Fibroblast of the aortic adventitia (primary cell): ENCODE measurements at regions not wholly inside any gene's neighbourhood (a gene's known extent, or its start where the extent isn't known, plus 50 kb on each side); places are given as distances from the start of the nearest gene placed in this dataset.

Source experiments
- DNase-seq: peaks from one replicate; pipeline ENCODE4 v3.0.0-alpha.2; 2010; ENCODE audit warnings: low read depth
- H3K4me3 ChIP-seq: 2 replicates; pipeline ENCODE4 v1.5.1; 2011; ENCODE audit warnings: low read depth, mild to moderate bottlenecking, control low read depth, low read length, moderate library complexity
- CTCF ChIP-seq: IDR thresholded peaks from 2 replicates; pipeline ENCODE4 v1.5.1; 2011; ENCODE audit warnings: mild to moderate bottlenecking, low read length, control low read depth, inconsistent platforms; ENCODE audit not compliant: insufficient read depth

- TF ChIP-seq CTCF = no peak
- no peak for DNase-seq
- no peak overlapping the region for H3K4me3 ChIP-seq
Measured at GRCh38 chr13:73190477-73190876, 131.7 kb downstream of the KLF5 start.

- no peak overlapping the region for H3K4me3 ChIP-seq
- TF ChIP-seq CTCF = no peak
- DNase-seq = no peak
Measured at GRCh38 chr13:73189776-73190175, 131.0 kb downstream of the KLF5 start.

- no peak for TF ChIP-seq CTCF
- no peak overlapping the region for H3K4me3 ChIP-seq
- DNase-seq = no peak
Measured at GRCh38 chr13:73189362-73189761, 130.6 kb downstream of the KLF5 start.

- H3K4me3 ChIP-seq = no peak overlapping the region
- peak; percentile 23 for DNase-seq
- TF ChIP-seq CTCF = no peak
Measured at GRCh38 chr13:73187106-73187505, 128.3 kb downstream of the KLF5 start.

GRCh38 chr13:73179650-73180274 is 121.0 kb downstream of the KLF5 start:
- TF ChIP-seq CTCF = no peak
- no peak for DNase-seq

GRCh38 chr13:73177916-73178565 is 119.2 kb downstream of the KLF5 start:
- TF ChIP-seq CTCF = no peak
- DNase-seq = no peak
- no peak overlapping the region for H3K4me3 ChIP-seq

More at GRCh38 chr13:73179650-73180274, 121.0 kb downstream of the KLF5 start:
- H3K4me3 ChIP-seq = no peak overlapping the region
